H9 (cell line): ENCODE measurements at regions not wholly inside any gene's neighbourhood (a gene's known extent, or its start where the extent isn't known, plus 50 kb on each side); places are given as distances from the start of the nearest gene placed in this dataset.
A peak's percentile ranks its signal among the peaks of the same experiment; 100 is the strongest.

ENCODE experiments used
- DNase-seq: peaks from one replicate; pipeline ENCODE4 v3.0.0-alpha.2; 2017
- H2AFZ ChIP-seq: one replicate; pipeline ENCODE4 v1.6.1; 2013; ENCODE audit warnings: mild to moderate bottlenecking, low read length, control low read depth, moderate library complexity
- H2AK5ac ChIP-seq: 2 replicates; pipeline ENCODE4 v1.6.1; 2013; ENCODE audit warnings: low read length, control low read depth, mixed read lengths; ENCODE audit not compliant: insufficient read length
- H2BK120ac ChIP-seq: one replicate; pipeline ENCODE4 v1.6.1; 2013; ENCODE audit warnings: low read depth, mild to moderate bottlenecking, low read length, control low read depth, inconsistent platforms; ENCODE audit not compliant: poor library complexity, severe bottlenecking
- H2BK12ac ChIP-seq: 2 replicates; pipeline ENCODE4 v1.6.1; 2013; ENCODE audit warnings: low read length, control low read depth, mixed read lengths, low read depth; ENCODE audit not compliant: insufficient read length
- H2BK15ac ChIP-seq: 2 replicates; pipeline ENCODE4 v1.6.1; 2013; ENCODE audit warnings: low read depth, low read length, control low read depth
- H2BK20ac ChIP-seq: one replicate; pipeline ENCODE4 v1.6.1; 2013; ENCODE audit warnings: low read depth, mild to moderate bottlenecking, low read length, control low read depth, inconsistent platforms; ENCODE audit not compliant: poor library complexity, severe bottlenecking
- H2BK5ac ChIP-seq: 2 replicates; pipeline ENCODE4 v1.6.1; 2013; ENCODE audit warnings: low read length, control low read depth, mixed read lengths; ENCODE audit not compliant: insufficient read length
- H3K14ac ChIP-seq: 2 replicates; pipeline ENCODE4 v1.6.1; 2013; ENCODE audit warnings: low read length, control low read depth; ENCODE audit not compliant: insufficient read depth
- H3K18ac ChIP-seq: 2 replicates; pipeline ENCODE4 v1.6.1; 2013; ENCODE audit warnings: low read depth, mild to moderate bottlenecking, mixed read lengths, low read length, control low read depth; ENCODE audit not compliant: insufficient read length
- H3K23ac ChIP-seq: 2 replicates; pipeline ENCODE4 v1.6.1; 2013; ENCODE audit warnings: low read length, control low read depth, mixed read lengths, low read depth; ENCODE audit not compliant: insufficient read length
- H3K23me2 ChIP-seq: 2 replicates; pipeline ENCODE4 v1.6.1; 2013; ENCODE audit warnings: low read depth, mild to moderate bottlenecking, mixed read lengths, low read length, control low read depth; ENCODE audit not compliant: insufficient read length, poor library complexity, severe bottlenecking
- H3K27ac ChIP-seq: 2 replicates; pipeline ENCODE4 v1.5.1; 2013; ENCODE audit warnings: low read length, control low read depth, mixed read lengths, low read depth; ENCODE audit not compliant: insufficient read length
- H3K27me3 ChIP-seq: 2 replicates; pipeline ENCODE4 v1.6.1; 2013; ENCODE audit warnings: low read length, control low read depth, inconsistent platforms; ENCODE audit not compliant: insufficient read depth
- H3K4ac ChIP-seq: 2 replicates; pipeline ENCODE4 v1.6.1; 2013; ENCODE audit warnings: low read depth, mild to moderate bottlenecking, control low read depth, inconsistent platforms, low read length, moderate library complexity
- H3K4me1 ChIP-seq: 2 replicates; pipeline ENCODE4 v1.6.1; 2013; ENCODE audit warnings: low read length, control low read depth, inconsistent platforms; ENCODE audit not compliant: insufficient read depth
- H3K4me2 ChIP-seq: 2 replicates; pipeline ENCODE4 v1.6.1; 2013; ENCODE audit warnings: low read length, control low read depth, mixed read lengths; ENCODE audit not compliant: insufficient read length, insufficient read depth
- H3K56ac ChIP-seq: 2 replicates; pipeline ENCODE4 v1.6.1; 2013; ENCODE audit warnings: low read depth, mild to moderate bottlenecking, mixed read lengths, low read length, control low read depth; ENCODE audit not compliant: insufficient read length
- H3K79me1 ChIP-seq: 2 replicates; pipeline ENCODE4 v1.6.1; 2013; ENCODE audit warnings: low read depth, mild to moderate bottlenecking, moderate library complexity, low read length, control low read depth, inconsistent platforms; ENCODE audit not compliant: insufficient read depth, poor library complexity, severe bottlenecking
- H3K79me2 ChIP-seq: 2 replicates; pipeline ENCODE4 v1.6.1; 2013; ENCODE audit warnings: low read length, control low read depth, inconsistent platforms; ENCODE audit not compliant: insufficient read depth
- H3K9ac ChIP-seq: 2 replicates; pipeline ENCODE4 v1.6.1; 2013; ENCODE audit warnings: low read length, control low read depth, mixed read lengths; ENCODE audit not compliant: insufficient read length; ENCODE audit errors: extremely low read depth
- H3K9me3 ChIP-seq: one replicate; pipeline ENCODE4 v1.6.1; 2013; ENCODE audit warnings: low read depth, low read length, inconsistent platforms; ENCODE audit not compliant: control insufficient read depth
- H3T11ph ChIP-seq: one replicate; pipeline ENCODE4 v1.6.1; 2013; ENCODE audit warnings: mild to moderate bottlenecking, low read length, control low read depth, inconsistent platforms
- H4K20me1 ChIP-seq: one replicate; pipeline ENCODE4 v1.6.1; 2013; ENCODE audit not compliant: control insufficient read depth, insufficient read length, insufficient read depth
- H4K5ac ChIP-seq: 2 replicates; pipeline ENCODE4 v1.6.1; 2013; ENCODE audit warnings: low read depth, mild to moderate bottlenecking, mixed read lengths, low read length, control low read depth; ENCODE audit not compliant: insufficient read length
- H4K8ac ChIP-seq: replicated peaks from 2 replicates; pipeline ENCODE4 v1.6.1; 2013; ENCODE audit warnings: low read length, control low read depth, mixed read lengths, low read depth; ENCODE audit not compliant: insufficient read length
- H4K91ac ChIP-seq: 2 replicates; pipeline ENCODE4 v1.6.1; 2013; ENCODE audit warnings: low read depth, mild to moderate bottlenecking, moderate library complexity, mixed read lengths, low read length, control low read depth; ENCODE audit not compliant: insufficient read length
- H3K27ac Mint-ChIP-seq, 3 experiments: 2 replicates in 2 of 3; 3 replicates in 1 of 3; pipeline ENCODE4 v1.8.0; 2020 to 2021; ENCODE audit warnings: mixed read lengths in 3 of 3, mild to moderate bottlenecking in 1 of 3, moderate library complexity in 1 of 3
- H3K27me3 Mint-ChIP-seq: 2 replicates; pipeline ENCODE4 v1.8.0; 2021; ENCODE audit warnings: low read depth, mild to moderate bottlenecking, moderate library complexity, mixed read lengths
- H3K36me3 Mint-ChIP-seq, 3 experiments: 2 replicates in 2 of 3; 3 replicates in 1 of 3; pipeline ENCODE4 v1.8.0; 2020 to 2021; ENCODE audit warnings: low read depth in 3 of 3, mixed read lengths in 3 of 3; ENCODE audit not compliant: insufficient read depth in 1 of 3
- H3K4me1 Mint-ChIP-seq, 2 experiments: 2 replicates each; pipeline ENCODE4 v1.8.0; 2020; ENCODE audit warnings: mixed read lengths in 2 of 2
- H3K4me3 Mint-ChIP-seq, 2 experiments: 2 replicates in 1 of 2; 3 replicates in 1 of 2; pipeline ENCODE4 v1.8.0; 2020 to 2021; ENCODE audit warnings: mild to moderate bottlenecking in 2 of 2, mixed read lengths in 2 of 2, moderate library complexity in 1 of 2
- H3K9me3 Mint-ChIP-seq, 2 experiments: 2 replicates in 1 of 2; 3 replicates in 1 of 2; pipeline ENCODE4 v1.8.0; 2020; ENCODE audit warnings: mild to moderate bottlenecking in 2 of 2, mixed read lengths in 2 of 2, moderate library complexity in 1 of 2
- WGBS: extraction: QIAGEN DNeasy Blood & Tissue Kit; methylation state at CpG from one replicate; pipeline ENCODE4 v1.1.7; 2013; ENCODE audit warnings: missing lambda C conversion rate, low lambda C conversion rate, mixed read lengths; ENCODE audit not compliant: insufficient read length; ENCODE audit errors: extremely low coverage; 5-methylcytosine and 5-hydroxymethylcytosine counted together
- TF ChIP-seq, protein P1 (sequence below): fragments of 200-600 bp; sonication (generic); conservative IDR thresholded peaks from 3 replicates; pipeline ENCODE4 v1.8.0; 2021; ENCODE audit warnings: antibody characterized with exemption, mild to moderate bottlenecking

DNA sequence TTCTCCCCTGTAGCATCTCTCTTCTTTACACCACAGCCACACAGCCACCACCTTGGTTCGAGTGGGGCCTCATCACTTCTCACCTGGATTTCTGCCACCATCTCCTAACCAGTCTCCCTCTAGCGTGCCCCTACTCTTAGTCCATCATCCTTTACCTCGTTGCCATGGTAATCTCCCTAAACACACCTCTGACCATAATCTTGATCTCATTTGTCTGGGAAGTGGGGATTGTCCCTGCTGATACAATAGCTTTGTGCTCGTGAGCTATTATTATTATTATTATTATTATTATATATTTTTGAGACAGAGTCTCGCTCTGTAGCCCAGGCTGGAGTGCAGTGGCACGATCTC lies 76.5 kb upstream of the HSPA9 start:
- H3K18ac ChIP-seq, result no peak overlapping the region
- H3K27ac ChIP-seq, result no peak overlapping the region
- no peaks in the 10 kb centered on the region for H3K9me3 ChIP-seq
- Mint-ChIP-seq H3K9me3 (no peaks in the 10 kb centered on the region), H3K27ac (peak overlapping the region in 1 of 3 experiments; percentile 52; a peak in 2 of 7 replicates), H3K36me3 (no peaks in the 10 kb centered on the region), H3K27me3 (no peaks in the 10 kb centered on the region), H3K4me1 (peaks cover 53 to 70% of the 10 kb centered on the region in 2 experiments), H3K4me3 (no peak overlapping the region)
- no peak overlapping the region for H2AK5ac ChIP-seq
- H3K4me1 ChIP-seq, result peaks cover 7% of the 10 kb centered on the region
- H4K91ac ChIP-seq, result no peak overlapping the region
- no peaks in the 10 kb centered on the region for H3K23me2 ChIP-seq
- H3K79me2 ChIP-seq, result no peaks in the 10 kb centered on the region
- no peak overlapping the region for H3K4ac ChIP-seq
- no peak overlapping the region for H3K4me2 ChIP-seq
- H3K56ac ChIP-seq, result no peak overlapping the region
- no peak overlapping the region for H2BK12ac ChIP-seq
- no peak overlapping the region for H2AFZ ChIP-seq
- H3K14ac ChIP-seq, result no peak overlapping the region
- no peak overlapping the region for H2BK5ac ChIP-seq
- H3K79me1 ChIP-seq, result no peaks in the 10 kb centered on the region
- H4K8ac ChIP-seq, result no peak overlapping the region
- no peak overlapping the region for H4K5ac ChIP-seq
- no peak overlapping the region for H3K9ac ChIP-seq
- no peak for DNase-seq
- no peaks in the 10 kb centered on the region for H4K20me1 ChIP-seq
- H2BK20ac ChIP-seq, result no peak overlapping the region
- WGBS, result no CpG with 5 or more reads among the region's 6 CpGs
- no peaks in the 10 kb centered on the region for H3K27me3 ChIP-seq
- no peak overlapping the region for H3T11ph ChIP-seq
- TF ChIP-seq, protein P1, sequence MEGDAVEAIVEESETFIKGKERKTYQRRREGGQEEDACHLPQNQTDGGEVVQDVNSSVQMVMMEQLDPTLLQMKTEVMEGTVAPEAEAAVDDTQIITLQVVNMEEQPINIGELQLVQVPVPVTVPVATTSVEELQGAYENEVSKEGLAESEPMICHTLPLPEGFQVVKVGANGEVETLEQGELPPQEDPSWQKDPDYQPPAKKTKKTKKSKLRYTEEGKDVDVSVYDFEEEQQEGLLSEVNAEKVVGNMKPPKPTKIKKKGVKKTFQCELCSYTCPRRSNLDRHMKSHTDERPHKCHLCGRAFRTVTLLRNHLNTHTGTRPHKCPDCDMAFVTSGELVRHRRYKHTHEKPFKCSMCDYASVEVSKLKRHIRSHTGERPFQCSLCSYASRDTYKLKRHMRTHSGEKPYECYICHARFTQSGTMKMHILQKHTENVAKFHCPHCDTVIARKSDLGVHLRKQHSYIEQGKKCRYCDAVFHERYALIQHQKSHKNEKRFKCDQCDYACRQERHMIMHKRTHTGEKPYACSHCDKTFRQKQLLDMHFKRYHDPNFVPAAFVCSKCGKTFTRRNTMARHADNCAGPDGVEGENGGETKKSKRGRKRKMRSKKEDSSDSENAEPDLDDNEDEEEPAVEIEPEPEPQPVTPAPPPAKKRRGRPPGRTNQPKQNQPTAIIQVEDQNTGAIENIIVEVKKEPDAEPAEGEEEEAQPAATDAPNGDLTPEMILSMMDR, result no peak
- H2BK15ac ChIP-seq, result no peak overlapping the region
- H3K23ac ChIP-seq, result no peak overlapping the region
- no peak overlapping the region for H2BK120ac ChIP-seq
